ENCODE measurements at regions not wholly inside any gene's neighbourhood (a gene's known extent, or its start where the extent isn't known, plus 50 kb on each side); places are given as distances from the start of the nearest gene placed in this dataset.
"Not testable (repeated sequence)": the region's sequence is repeated elsewhere in the genome, so short reads cannot be mapped to it uniquely, and the experiment has no call there.

- no peaks in the 10 kb centered on the region for H3K4me1 Mint-ChIP-seq
- H3K36me3 Mint-ChIP-seq (ENCODE audit: insufficient read depth): no peaks in the 10 kb centered on the region
- H3K27me3 Mint-ChIP-seq: peaks cover 17% of the 10 kb centered on the region
- no peak overlapping the region for H3K4me3 Mint-ChIP-seq
- peaks cover 10% of the 10 kb centered on the region for H3K9me3 Mint-ChIP-seq
- no peak overlapping the region for H3K27ac Mint-ChIP-seq (ENCODE audit: low read depth)
- ATAC-seq (replicated peaks; ENCODE audit: extremely low read depth, poor library complexity, severe bottlenecking): no peak
- no peak for DNase-seq (ENCODE audit: low spot score in 2 of 2)
Observed at GRCh38 chr5:50292735-50293394, 148.2 kb downstream of the EMB start.

GRCh38 chr5:50280461-50280860 lies 160.6 kb downstream of the EMB start:
- H3K27me3 Mint-ChIP-seq; H3K27ac Mint-ChIP-seq (ENCODE audit: low read depth); ATAC-seq (replicated peaks; ENCODE audit: extremely low read depth, poor library complexity, severe bottlenecking); H3K4me1 Mint-ChIP-seq; DNase-seq (ENCODE audit: low spot score in 2 of 2); H3K4me3 Mint-ChIP-seq; H3K36me3 Mint-ChIP-seq (ENCODE audit: insufficient read depth): not testable (repeated sequence)
- peaks cover 15% of the 10 kb centered on the region for H3K9me3 Mint-ChIP-seq

Data from central memory CD8-positive, alpha-beta T cell (primary cell).